T-helper 1 cell treated with Interleukin-12 subunit alpha and Interleukin-12 subunit beta and Interleukin-4 antibody, amounts not matched to agents 30 μg/mL and 1 μg/mL, for 36 hours (primary cell): ENCODE measurements at regions not wholly inside any gene's neighbourhood (a gene's known extent, or its start where the extent isn't known, plus 50 kb on each side); places are given as distances from the start of the nearest gene placed in this dataset.

Source experiments
- H3K27ac Mint-ChIP-seq: one replicate; pipeline ENCODE4 v1.8.0; 2021; ENCODE audit warnings: mild to moderate bottlenecking, mixed read lengths
- H3K27me3 Mint-ChIP-seq: one replicate; pipeline ENCODE4 v1.8.0; 2021; ENCODE audit warnings: low read depth, mixed read lengths
- H3K36me3 Mint-ChIP-seq: one replicate; pipeline ENCODE4 v1.8.0; 2021; ENCODE audit warnings: low read depth, mixed read lengths
- H3K4me1 Mint-ChIP-seq: one replicate; pipeline ENCODE4 v1.8.0; 2021; ENCODE audit warnings: low read depth, mixed read lengths
- H3K4me3 Mint-ChIP-seq: one replicate; pipeline ENCODE4 v1.8.0; 2021; ENCODE audit warnings: mild to moderate bottlenecking, moderate library complexity, mixed read lengths
- H3K9me3 Mint-ChIP-seq: one replicate; pipeline ENCODE4 v1.8.0; 2021; ENCODE audit warnings: mixed read lengths

GRCh38 chr14:65332141-65332871 is 80.2 kb upstream of the FUT8 start:
- Mint-ChIP-seq H3K9me3 (no peaks in the 10 kb centered on the region), H3K27me3 (no peaks in the 10 kb centered on the region), H3K4me3 (no peak overlapping the region), H3K4me1 (peaks cover 38% of the 10 kb centered on the region), H3K27ac (no peak overlapping the region), H3K36me3 (peaks cover 2% of the 10 kb centered on the region)

GRCh38 chr14:65333943-65334687 is 78.4 kb upstream of the FUT8 start:
- Mint-ChIP-seq H3K27ac (peak overlapping the region; percentile 55), H3K9me3 (no peaks in the 10 kb centered on the region), H3K4me3 (peak overlapping the region; percentile 3), H3K27me3 (no peaks in the 10 kb centered on the region), H3K36me3 (peaks cover 2% of the 10 kb centered on the region), H3K4me1 (peaks cover 44% of the 10 kb centered on the region)

GRCh38 chr14:65334765-65335410 is 77.6 kb upstream of the FUT8 start:
- H3K4me3 Mint-ChIP-seq = peak overlapping the region; percentile 3
- no peaks in the 10 kb centered on the region for H3K9me3 Mint-ChIP-seq
- H3K27me3 Mint-ChIP-seq = no peaks in the 10 kb centered on the region
- peak overlapping the region; percentile 70 for H3K27ac Mint-ChIP-seq
- H3K36me3 Mint-ChIP-seq = peaks cover 3% of the 10 kb centered on the region
- peaks cover 48% of the 10 kb centered on the region for H3K4me1 Mint-ChIP-seq

- Mint-ChIP-seq H3K4me1 (peaks cover 47% of the 10 kb centered on the region), H3K4me3 (no peak overlapping the region), H3K36me3 (peaks cover 5% of the 10 kb centered on the region), H3K9me3 (no peaks in the 10 kb centered on the region), H3K27me3 (no peaks in the 10 kb centered on the region), H3K27ac (peak overlapping the region; percentile 70)
Measured at GRCh38 chr14:65335411-65335947, 77.1 kb upstream of the FUT8 start.

GRCh38 chr14:65336191-65336591 is 76.3 kb upstream of the FUT8 start:
- peaks cover 49% of the 10 kb centered on the region for H3K4me1 Mint-ChIP-seq
- peaks cover 7% of the 10 kb centered on the region for H3K36me3 Mint-ChIP-seq
- H3K4me3 Mint-ChIP-seq = peak overlapping the region; percentile 88
- H3K27ac Mint-ChIP-seq = peak overlapping the region; percentile 91
- no peaks in the 10 kb centered on the region for H3K9me3 Mint-ChIP-seq
- H3K27me3 Mint-ChIP-seq = no peaks in the 10 kb centered on the region

GRCh38 chr14:65339866-65340265 is 72.7 kb upstream of the FUT8 start:
- Mint-ChIP-seq H3K36me3 (peaks cover 19% of the 10 kb centered on the region), H3K4me3 (peak overlapping the region; percentile 79), H3K4me1 (peaks cover 43% of the 10 kb centered on the region), H3K27me3 (no peaks in the 10 kb centered on the region), H3K9me3 (no peaks in the 10 kb centered on the region), H3K27ac (peak overlapping the region; percentile 84)

GRCh38 chr14:65344011-65344410 is 68.5 kb upstream of the FUT8 start:
- Mint-ChIP-seq H3K36me3 (peaks cover 37% of the 10 kb centered on the region), H3K27ac (no peak overlapping the region), H3K27me3 (no peaks in the 10 kb centered on the region), H3K9me3 (no peaks in the 10 kb centered on the region), H3K4me3 (no peak overlapping the region), H3K4me1 (peaks cover 51% of the 10 kb centered on the region)

GRCh38 chr14:65345266-65345665 is 67.3 kb upstream of the FUT8 start:
- peaks cover 42% of the 10 kb centered on the region for H3K36me3 Mint-ChIP-seq
- H3K4me1 Mint-ChIP-seq = peaks cover 51% of the 10 kb centered on the region
- peak overlapping the region; percentile 11 for H3K27ac Mint-ChIP-seq
- no peaks in the 10 kb centered on the region for H3K9me3 Mint-ChIP-seq
- H3K4me3 Mint-ChIP-seq = no peak overlapping the region
- no peaks in the 10 kb centered on the region for H3K27me3 Mint-ChIP-seq

GRCh38 chr14:65346474-65346873 is 66.1 kb upstream of the FUT8 start:
- Mint-ChIP-seq H3K36me3 (peaks cover 41% of the 10 kb centered on the region), H3K9me3 (no peaks in the 10 kb centered on the region), H3K27ac (peak overlapping the region; percentile 52), H3K4me1 (peaks cover 52% of the 10 kb centered on the region), H3K4me3 (peak overlapping the region; percentile 25), H3K27me3 (no peaks in the 10 kb centered on the region)

- Mint-ChIP-seq H3K36me3 (peaks cover 42% of the 10 kb centered on the region), H3K4me3 (peak overlapping the region; percentile 25), H3K4me1 (peaks cover 53% of the 10 kb centered on the region), H3K27ac (peak overlapping the region; percentile 52), H3K9me3 (no peaks in the 10 kb centered on the region), H3K27me3 (no peaks in the 10 kb centered on the region)
Measured at GRCh38 chr14:65346895-65347294, 65.6 kb upstream of the FUT8 start.

- H3K4me3 Mint-ChIP-seq = no peak overlapping the region
- H3K27me3 Mint-ChIP-seq = no peaks in the 10 kb centered on the region
- peak overlapping the region; percentile 51 for H3K27ac Mint-ChIP-seq
- H3K9me3 Mint-ChIP-seq = no peaks in the 10 kb centered on the region
- peaks cover 38% of the 10 kb centered on the region for H3K36me3 Mint-ChIP-seq
- peaks cover 50% of the 10 kb centered on the region for H3K4me1 Mint-ChIP-seq
Measured at GRCh38 chr14:65348137-65348536, 64.4 kb upstream of the FUT8 start.

- Mint-ChIP-seq H3K36me3 (peaks cover 39% of the 10 kb centered on the region), H3K27ac (peak overlapping the region; percentile 10), H3K4me3 (no peak overlapping the region), H3K9me3 (no peaks in the 10 kb centered on the region), H3K4me1 (peaks cover 56% of the 10 kb centered on the region), H3K27me3 (no peaks in the 10 kb centered on the region)
Measured at GRCh38 chr14:65349100-65349499, 63.4 kb upstream of the FUT8 start.

- no peaks in the 10 kb centered on the region for H3K27me3 Mint-ChIP-seq
- no peaks in the 10 kb centered on the region for H3K9me3 Mint-ChIP-seq
- H3K36me3 Mint-ChIP-seq = peaks cover 39% of the 10 kb centered on the region
- peaks cover 62% of the 10 kb centered on the region for H3K4me1 Mint-ChIP-seq
- no peak overlapping the region for H3K27ac Mint-ChIP-seq
- H3K4me3 Mint-ChIP-seq = no peak overlapping the region
Measured at GRCh38 chr14:65351493-65352194, 60.9 kb upstream of the FUT8 start.

GRCh38 chr14:65352964-65353530 is 59.5 kb upstream of the FUT8 start:
- H3K27me3 Mint-ChIP-seq = no peaks in the 10 kb centered on the region
- H3K4me3 Mint-ChIP-seq = peak overlapping the region; percentile 4
- H3K36me3 Mint-ChIP-seq = peaks cover 40% of the 10 kb centered on the region
- no peaks in the 10 kb centered on the region for H3K9me3 Mint-ChIP-seq
- peaks cover 67% of the 10 kb centered on the region for H3K4me1 Mint-ChIP-seq
- peak overlapping the region; percentile 71 for H3K27ac Mint-ChIP-seq
